Stimulated activated memory B cell treated with anti-CD40 and anti-IgM and Interleukin-4, amounts not matched to agents 10 μg/mL and 1 μg/mL and 100 μg/mL, for 72 hours (primary cell): ENCODE measurements at regions not wholly inside any gene's neighbourhood (a gene's known extent, or its start where the extent isn't known, plus 50 kb on each side); places are given as distances from the start of the nearest gene placed in this dataset.
"Not testable (repeated sequence)": the region's sequence is repeated elsewhere in the genome, so short reads cannot be mapped to it uniquely, and the experiment has no call there.

Experiments
- ATAC-seq: fragments of 150-1000 bp; cut with Tn5 transposase; 2 replicates; pipeline ENCODE4 v1.10.0; 2021
- H3K27ac Mint-ChIP-seq: one replicate; pipeline ENCODE4 v1.8.0; 2022; ENCODE audit warnings: mild to moderate bottlenecking, mixed read lengths
- H3K27me3 Mint-ChIP-seq: one replicate; pipeline ENCODE4 v1.8.0; 2022; ENCODE audit warnings: mixed read lengths
- H3K36me3 Mint-ChIP-seq: one replicate; pipeline ENCODE4 v1.8.0; 2022; ENCODE audit warnings: mixed read lengths
- H3K4me1 Mint-ChIP-seq: one replicate; pipeline ENCODE4 v1.8.0; 2022; ENCODE audit warnings: mixed read lengths
- H3K4me3 Mint-ChIP-seq: one replicate; pipeline ENCODE4 v1.8.0; 2022; ENCODE audit warnings: mild to moderate bottlenecking, moderate library complexity, mixed read lengths
- H3K9me3 Mint-ChIP-seq: one replicate; pipeline ENCODE4 v1.8.0; 2022; ENCODE audit warnings: mixed read lengths

GRCh38 chr2:144012304-144012703 lies 507.6 kb downstream of the ZEB2 start:
- no peak for ATAC-seq
- Mint-ChIP-seq H3K9me3 (peaks cover 3% of the 10 kb centered on the region), H3K36me3 (peaks cover 38% of the 10 kb centered on the region), H3K4me1 (peaks cover 16% of the 10 kb centered on the region), H3K4me3 (no peak overlapping the region), H3K27ac (no peak overlapping the region), H3K27me3 (no peaks in the 10 kb centered on the region)

GRCh38 chr2:144011553-144011952 lies 508.4 kb downstream of the ZEB2 start:
- no peak overlapping the region for H3K27ac Mint-ChIP-seq
- H3K4me3 Mint-ChIP-seq, result no peak overlapping the region
- H3K9me3 Mint-ChIP-seq, result peaks cover 3% of the 10 kb centered on the region
- no peak for ATAC-seq
- H3K36me3 Mint-ChIP-seq, result peaks cover 38% of the 10 kb centered on the region
- peaks cover 16% of the 10 kb centered on the region for H3K4me1 Mint-ChIP-seq
- H3K27me3 Mint-ChIP-seq, result no peaks in the 10 kb centered on the region

GRCh38 chr2:144011098-144011497 lies 508.8 kb downstream of the ZEB2 start:
- ATAC-seq, result no peak
- Mint-ChIP-seq H3K4me1 (peaks cover 16% of the 10 kb centered on the region), H3K27me3 (no peaks in the 10 kb centered on the region), H3K4me3 (no peak overlapping the region), H3K27ac (no peak overlapping the region), H3K9me3 (peaks cover 3% of the 10 kb centered on the region), H3K36me3 (peaks cover 38% of the 10 kb centered on the region)

- Mint-ChIP-seq H3K4me1 (peaks cover 16% of the 10 kb centered on the region), H3K9me3 (peaks cover 3% of the 10 kb centered on the region), H3K36me3 (peaks cover 40% of the 10 kb centered on the region), H3K27me3 (no peaks in the 10 kb centered on the region), H3K27ac (no peak overlapping the region), H3K4me3 (no peak overlapping the region)
- no peak for ATAC-seq
These were observed 509.7 kb downstream of the ZEB2 start for GRCh38 chr2:144010096-144010836.

- Mint-ChIP-seq H3K27me3 (no peaks in the 10 kb centered on the region), H3K9me3 (no peaks in the 10 kb centered on the region), H3K27ac (no peak overlapping the region), H3K36me3 (peaks cover 26% of the 10 kb centered on the region), H3K4me3 (no peak overlapping the region), H3K4me1 (no peaks in the 10 kb centered on the region)
- ATAC-seq, result no peak
These were observed 513.8 kb downstream of the ZEB2 start for GRCh38 chr2:144006139-144006538.

GRCh38 chr2:144004742-144005141 lies 515.2 kb downstream of the ZEB2 start:
- Mint-ChIP-seq H3K36me3 (peaks cover 26% of the 10 kb centered on the region), H3K9me3 (no peaks in the 10 kb centered on the region), H3K27me3 (no peaks in the 10 kb centered on the region), H3K27ac (no peak overlapping the region), H3K4me3 (no peak overlapping the region), H3K4me1 (no peaks in the 10 kb centered on the region)
- no peak for ATAC-seq

GRCh38 chr2:144003460-144004075 lies 516.4 kb downstream of the ZEB2 start:
- no peak overlapping the region for H3K27ac Mint-ChIP-seq
- peaks cover 26% of the 10 kb centered on the region for H3K36me3 Mint-ChIP-seq
- no peaks in the 10 kb centered on the region for H3K4me1 Mint-ChIP-seq
- no peak for ATAC-seq
- no peaks in the 10 kb centered on the region for H3K27me3 Mint-ChIP-seq
- H3K4me3 Mint-ChIP-seq, result no peak overlapping the region
- H3K9me3 Mint-ChIP-seq, result no peaks in the 10 kb centered on the region

- no peak for ATAC-seq
- no peaks in the 10 kb centered on the region for H3K9me3 Mint-ChIP-seq
- no peak overlapping the region for H3K4me3 Mint-ChIP-seq
- H3K27me3 Mint-ChIP-seq, result no peaks in the 10 kb centered on the region
- peaks cover 6% of the 10 kb centered on the region for H3K36me3 Mint-ChIP-seq
- no peaks in the 10 kb centered on the region for H3K4me1 Mint-ChIP-seq
- H3K27ac Mint-ChIP-seq, result no peak overlapping the region
These were observed 522.9 kb downstream of the ZEB2 start for GRCh38 chr2:143996974-143997373.

- H3K4me1 Mint-ChIP-seq, result no peaks in the 10 kb centered on the region
- no peaks in the 10 kb centered on the region for H3K27me3 Mint-ChIP-seq
- no peak for ATAC-seq
- H3K4me3 Mint-ChIP-seq, result no peak overlapping the region
- H3K36me3 Mint-ChIP-seq, result peaks cover 18% of the 10 kb centered on the region
- H3K9me3 Mint-ChIP-seq, result peaks cover 4% of the 10 kb centered on the region
- no peak overlapping the region for H3K27ac Mint-ChIP-seq
These were observed 525.0 kb downstream of the ZEB2 start for GRCh38 chr2:143994961-143995360.

- ATAC-seq, H3K27me3 Mint-ChIP-seq, H3K27ac Mint-ChIP-seq, H3K4me3 Mint-ChIP-seq, H3K4me1 Mint-ChIP-seq, H3K9me3 Mint-ChIP-seq: not testable (repeated sequence)
- peaks cover 24% of the 10 kb centered on the region for H3K36me3 Mint-ChIP-seq
These were observed 528.3 kb downstream of the ZEB2 start for GRCh38 chr2:143991596-143991995.

- H3K4me3 Mint-ChIP-seq, result no peak overlapping the region
- H3K27ac Mint-ChIP-seq, result no peak overlapping the region
- H3K9me3 Mint-ChIP-seq, result peaks cover 4% of the 10 kb centered on the region
- H3K36me3 Mint-ChIP-seq, result peaks cover 30% of the 10 kb centered on the region
- no peak for ATAC-seq
- H3K4me1 Mint-ChIP-seq, result no peaks in the 10 kb centered on the region
- H3K27me3 Mint-ChIP-seq, result no peaks in the 10 kb centered on the region
These were observed 531.8 kb downstream of the ZEB2 start for GRCh38 chr2:143988082-143988481.

GRCh38 chr2:143981428-143981827 lies 538.5 kb downstream of the ZEB2 start:
- no peaks in the 10 kb centered on the region for H3K9me3 Mint-ChIP-seq
- peaks cover 6% of the 10 kb centered on the region for H3K36me3 Mint-ChIP-seq
- H3K27me3 Mint-ChIP-seq, result no peaks in the 10 kb centered on the region
- no peaks in the 10 kb centered on the region for H3K4me1 Mint-ChIP-seq
- H3K27ac Mint-ChIP-seq, result no peak overlapping the region
- ATAC-seq, result no peak
- no peak overlapping the region for H3K4me3 Mint-ChIP-seq

GRCh38 chr2:143977356-143977755 lies 542.6 kb downstream of the ZEB2 start:
- no peak for ATAC-seq
- Mint-ChIP-seq H3K36me3 (no peaks in the 10 kb centered on the region), H3K27ac (no peak overlapping the region)

GRCh38 chr2:143975216-143975615 lies 544.7 kb downstream of the ZEB2 start:
- Mint-ChIP-seq H3K4me1 (no peaks in the 10 kb centered on the region), H3K27ac (no peak overlapping the region), H3K36me3 (no peaks in the 10 kb centered on the region), H3K9me3 (no peaks in the 10 kb centered on the region), H3K27me3 (no peaks in the 10 kb centered on the region), H3K4me3 (no peak overlapping the region)
- ATAC-seq, result no peak

More at GRCh38 chr2:143977356-143977755, 542.6 kb downstream of the ZEB2 start:
- H3K9me3 Mint-ChIP-seq, result no peaks in the 10 kb centered on the region
- no peak overlapping the region for H3K4me3 Mint-ChIP-seq
- H3K4me1 Mint-ChIP-seq, result no peaks in the 10 kb centered on the region
- no peaks in the 10 kb centered on the region for H3K27me3 Mint-ChIP-seq

GRCh38 chr2:143974262-143974661 lies 545.7 kb downstream of the ZEB2 start:
- H3K27ac Mint-ChIP-seq, result no peak overlapping the region
- peaks cover 4% of the 10 kb centered on the region for H3K36me3 Mint-ChIP-seq
- no peak overlapping the region for H3K4me3 Mint-ChIP-seq
- no peaks in the 10 kb centered on the region for H3K9me3 Mint-ChIP-seq
- H3K27me3 Mint-ChIP-seq, result no peaks in the 10 kb centered on the region
- H3K4me1 Mint-ChIP-seq, result no peaks in the 10 kb centered on the region
- ATAC-seq, result no peak

GRCh38 chr2:143968860-143969259 lies 551.1 kb downstream of the ZEB2 start:
- H3K36me3 Mint-ChIP-seq, result peaks cover 19% of the 10 kb centered on the region
- H3K9me3 Mint-ChIP-seq, result no peaks in the 10 kb centered on the region
- no peak overlapping the region for H3K27ac Mint-ChIP-seq
- no peak for ATAC-seq
- H3K4me3 Mint-ChIP-seq, result no peak overlapping the region
- H3K4me1 Mint-ChIP-seq, result no peaks in the 10 kb centered on the region
- no peaks in the 10 kb centered on the region for H3K27me3 Mint-ChIP-seq
